ENCODE measurements at regions not wholly inside any gene's neighbourhood (a gene's known extent, or its start where the extent isn't known, plus 50 kb on each side); places are given as distances from the start of the nearest gene placed in this dataset.
"Not testable (repeated sequence)": the region's sequence is repeated elsewhere in the genome, so short reads cannot be mapped to it uniquely, and the experiment has no call there.

- DNase-seq: no peak
Measured at GRCh38 chr16:11416228-11417001, 71.2 kb downstream of the RMI2 start.

- no peak for DNase-seq
Measured at GRCh38 chr16:11417487-11417886, 72.2 kb downstream of the RMI2 start.

DNA sequence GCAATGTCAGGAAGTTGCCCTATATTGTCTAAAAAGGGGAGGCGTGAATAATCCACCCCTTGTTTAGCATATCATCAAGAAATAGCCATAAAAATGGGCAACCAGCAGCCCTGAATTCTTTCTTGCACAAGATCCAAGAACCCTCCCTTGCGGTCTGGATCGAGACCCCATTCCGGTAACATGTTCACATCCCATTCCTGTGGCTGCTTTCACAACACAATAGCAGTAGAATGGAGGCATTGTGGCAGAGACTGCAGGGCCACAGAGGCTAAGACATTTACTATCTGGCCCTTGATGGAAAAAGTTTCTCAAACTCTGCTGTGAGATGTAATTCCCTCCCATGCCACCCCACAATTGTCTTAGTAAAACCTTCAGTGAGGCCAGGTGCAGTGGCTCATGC, 73.2 kb downstream of the RMI2 start:
- DNase-seq: no peak

DNA sequence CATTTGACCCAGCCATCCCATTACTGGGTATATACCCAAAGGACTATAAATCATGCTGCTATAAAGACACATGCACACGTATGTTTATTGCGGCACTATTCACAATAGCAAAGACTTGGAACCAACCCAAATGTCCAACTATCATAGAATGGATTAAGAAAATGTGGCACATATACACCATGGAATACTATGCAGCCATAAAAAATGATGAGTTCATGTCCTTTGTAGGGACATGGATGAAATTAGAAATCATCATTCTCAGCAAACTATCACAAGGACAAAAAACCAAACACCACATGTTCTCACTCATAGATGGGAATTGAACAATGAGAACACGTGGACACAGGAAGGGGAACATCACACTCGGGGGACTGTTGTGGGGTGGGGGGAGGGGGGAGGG, 74.8 kb downstream of the RMI2 start:
- DNase-seq: not testable (repeated sequence)

DNA sequence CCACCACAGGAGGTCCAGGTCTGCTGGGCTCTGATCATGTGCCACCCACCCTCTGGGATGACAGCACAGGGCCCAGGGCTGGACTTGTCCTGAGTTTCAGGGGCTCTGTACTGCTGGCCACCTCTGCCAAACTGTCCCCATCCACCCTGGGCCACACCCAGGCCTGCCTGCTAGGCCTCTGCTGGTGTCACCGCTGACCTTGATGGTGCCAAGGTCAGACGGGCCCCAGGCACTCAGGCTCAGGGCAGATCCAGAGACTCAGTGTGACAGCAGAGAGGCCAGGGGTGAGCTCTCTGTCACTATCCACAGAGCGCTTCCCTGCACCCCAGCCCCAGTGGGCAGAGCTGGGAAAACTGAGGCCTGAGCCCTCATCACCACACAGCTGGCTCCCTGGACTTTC, 75.6 kb downstream of the RMI2 start:
- DNase-seq: no peak

- DNase-seq: no peak
Measured at GRCh38 chr16:11422381-11423314, 77.4 kb downstream of the RMI2 start.

DNA sequence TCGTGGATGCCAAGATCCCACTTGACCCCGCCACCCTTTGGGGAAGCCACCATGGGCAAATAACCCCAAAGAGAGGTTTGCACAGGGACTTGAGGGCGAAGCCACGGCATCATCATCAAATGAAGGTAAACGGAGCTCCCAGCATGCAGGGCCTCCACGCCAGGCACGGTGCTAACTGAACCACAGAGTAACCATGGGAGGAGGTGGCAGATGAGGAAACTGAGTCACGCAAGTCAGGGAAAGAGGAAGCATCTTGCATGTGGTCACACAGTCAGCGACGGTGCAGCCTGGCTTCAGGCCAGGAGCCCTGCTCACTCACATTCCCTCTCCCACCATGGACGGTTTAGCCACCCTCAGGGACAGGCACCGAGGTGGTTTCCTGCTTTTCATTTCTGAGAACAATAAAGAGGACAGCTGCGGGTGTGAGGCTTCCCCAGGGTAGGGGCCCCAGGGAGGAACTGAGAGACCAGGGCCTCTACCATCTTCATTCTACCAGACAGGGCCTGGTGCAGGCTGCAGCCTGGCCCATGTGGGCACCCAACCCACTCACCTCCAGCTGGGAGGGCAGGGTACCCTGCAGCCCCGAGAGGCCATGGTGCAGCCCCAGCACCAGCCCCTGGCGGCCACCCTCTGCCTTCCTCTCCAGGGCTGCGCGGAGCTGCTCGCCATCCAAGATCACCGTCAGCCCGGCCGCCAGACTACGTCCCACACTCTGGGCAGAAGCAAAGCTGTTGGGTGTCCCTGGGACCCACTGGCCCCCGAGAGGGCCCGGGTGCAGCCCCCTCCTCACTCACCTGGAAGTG, 78.3 kb downstream of the RMI2 start:
- no peak for DNase-seq

DNA sequence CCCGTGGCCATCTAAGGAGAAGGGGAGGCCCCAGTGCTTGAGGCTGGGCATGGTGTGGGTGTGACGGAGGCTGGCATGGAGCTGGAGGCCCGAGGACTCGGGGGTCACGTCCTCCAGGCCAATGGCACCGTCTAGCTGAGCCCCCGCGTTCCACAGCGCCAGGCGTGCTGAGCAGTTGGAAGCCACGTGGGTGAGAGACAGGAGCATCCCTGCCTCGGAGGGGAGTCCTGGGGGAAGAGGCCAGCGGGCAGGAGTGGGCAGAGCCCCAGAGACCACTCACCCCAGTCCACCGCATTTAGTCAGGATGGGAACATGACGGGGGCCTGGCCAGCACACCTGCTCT, 78.8 kb downstream of the RMI2 start:
- no peak for DNase-seq

- DNase-seq: no peak
Measured at GRCh38 chr16:11425140-11425539, 79.9 kb downstream of the RMI2 start.

DNA sequence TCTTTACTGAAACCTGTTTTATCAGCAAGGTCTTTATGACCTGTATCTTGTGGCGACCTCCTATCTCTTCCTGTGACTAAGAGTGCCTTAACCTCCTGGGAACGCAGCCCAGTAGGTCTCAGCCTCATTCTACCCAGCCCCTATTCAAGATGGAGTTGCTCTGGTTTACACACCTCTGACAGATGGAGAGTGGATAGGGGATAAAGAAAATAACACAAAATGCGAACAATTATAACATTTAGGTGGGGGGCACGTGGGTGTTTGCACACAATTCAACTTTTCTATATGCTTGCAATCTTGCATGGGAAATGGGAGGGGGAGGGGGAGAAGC, 83.3 kb downstream of the RMI2 start:
- no peak for DNase-seq

- no peak for DNase-seq
Measured at GRCh38 chr16:11429123-11429522, 83.9 kb downstream of the RMI2 start.

- no peak for DNase-seq
Measured at GRCh38 chr16:11429823-11430222, 84.6 kb downstream of the RMI2 start.

GRCh38 chr16:11430601-11431317, 85.5 kb downstream of the RMI2 start:
- DNase-seq: no peak

- no peak for DNase-seq
Measured at GRCh38 chr16:11431915-11432465, 86.7 kb downstream of the RMI2 start.

DNA sequence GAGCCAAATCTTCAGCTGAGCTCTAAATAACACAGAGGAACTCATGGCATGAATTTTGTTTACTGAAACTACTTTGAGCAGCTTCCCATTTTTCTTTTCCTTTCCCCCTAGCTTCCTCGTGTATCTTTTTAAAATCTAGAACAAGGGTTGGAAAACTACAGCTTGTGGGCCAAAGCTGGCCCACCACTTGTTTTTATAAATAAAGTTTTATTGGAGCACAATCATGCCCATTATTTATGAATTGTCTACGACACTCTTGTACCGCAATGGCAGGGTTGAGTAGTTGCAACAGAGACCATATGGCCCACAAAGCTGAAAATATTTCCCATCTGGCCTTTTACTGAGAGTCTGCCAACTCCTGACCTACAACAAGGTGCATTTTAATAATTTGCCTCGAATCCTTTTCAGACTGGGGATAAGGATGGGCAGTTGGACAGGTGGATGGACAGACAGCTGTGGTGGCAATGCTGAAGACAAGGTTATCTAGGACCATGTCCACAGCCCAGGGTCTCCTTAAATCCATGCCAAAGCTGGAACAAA, 87.7 kb downstream of the RMI2 start:
- no peak for DNase-seq

- DNase-seq: no peak
Measured at GRCh38 chr16:11435576-11435975, 90.3 kb downstream of the RMI2 start.

- no peak for DNase-seq
Measured at GRCh38 chr16:11437069-11437468, 91.8 kb downstream of the RMI2 start.

DNA sequence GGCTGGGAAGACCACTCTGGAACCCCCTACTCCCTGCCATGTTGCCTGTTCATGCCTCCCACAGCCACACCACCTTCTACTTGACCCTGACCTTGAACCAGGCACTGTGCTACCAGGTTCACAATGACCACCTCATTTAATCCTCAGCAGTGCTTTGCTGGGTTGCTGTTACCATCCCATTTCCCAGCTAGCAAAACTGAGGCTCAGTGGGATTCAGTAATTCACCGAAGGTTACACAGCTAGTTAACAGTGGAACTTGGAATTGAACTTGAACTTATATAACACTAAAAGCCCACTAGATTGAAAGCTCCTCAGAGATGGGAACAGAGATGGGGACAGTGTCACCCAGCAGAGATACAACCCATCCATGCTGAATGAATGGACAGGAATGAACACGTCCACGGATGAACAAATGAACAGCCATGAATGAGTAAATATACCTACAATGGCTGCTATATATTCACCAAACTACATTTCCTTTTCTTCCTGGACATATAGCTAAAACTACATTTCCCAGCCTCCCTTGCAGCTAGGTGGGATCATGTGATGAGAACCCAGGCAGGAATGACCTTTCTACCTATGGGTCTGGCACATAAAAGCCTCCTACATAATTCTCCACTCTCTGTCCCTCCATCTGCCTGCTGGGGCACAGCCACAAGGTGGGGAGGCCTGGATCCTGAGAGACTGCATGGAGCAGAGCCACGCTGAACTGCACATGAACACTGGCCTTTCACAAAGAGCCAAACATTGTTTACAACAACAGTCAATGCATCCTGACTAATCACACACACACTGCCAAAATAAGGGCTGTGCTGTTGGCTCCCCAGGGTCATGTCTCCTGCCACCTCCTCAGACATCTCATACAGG, 94.8 kb downstream of the RMI2 start:
- no peak for DNase-seq

DNA sequence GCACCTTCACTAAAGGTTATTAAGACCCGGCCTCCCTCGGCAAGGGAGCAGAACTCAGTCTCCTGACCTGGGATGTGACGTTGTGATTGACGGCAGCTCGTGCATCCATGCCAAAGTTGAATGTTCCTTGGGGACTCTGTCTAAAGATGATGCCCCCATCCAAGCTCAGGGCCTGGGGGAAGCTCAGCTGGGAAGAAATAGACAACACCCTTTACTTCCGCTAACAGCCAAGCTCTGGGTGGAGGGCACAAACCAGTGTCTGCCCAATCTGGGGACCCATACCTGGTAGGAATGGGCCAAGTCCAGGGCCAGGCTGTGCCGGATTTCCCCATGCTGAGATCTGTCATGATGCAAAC, 95.4 kb downstream of the RMI2 start:
- no peak for DNase-seq

DNA sequence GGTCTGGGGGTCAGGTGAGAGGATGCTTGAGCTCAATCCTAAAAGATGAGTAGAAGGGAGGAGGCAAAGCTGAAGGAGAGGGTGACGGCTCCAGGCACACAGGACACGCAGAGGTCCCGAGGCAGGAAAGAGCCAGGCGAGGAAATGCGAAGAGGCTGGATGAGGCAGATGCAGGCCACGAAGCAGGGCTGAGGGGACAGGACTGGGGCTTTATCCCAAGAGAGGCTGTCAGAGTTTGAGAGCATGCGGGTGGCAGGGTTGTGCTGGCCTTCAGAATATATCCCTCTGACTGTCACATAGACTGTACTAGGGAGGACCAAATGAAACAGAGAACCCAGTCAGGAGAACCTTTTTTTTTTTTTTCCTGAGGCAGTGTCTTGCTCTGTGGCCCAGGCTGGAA, 100.2 kb downstream of the RMI2 start:
- DNase-seq: no peak

DNA sequence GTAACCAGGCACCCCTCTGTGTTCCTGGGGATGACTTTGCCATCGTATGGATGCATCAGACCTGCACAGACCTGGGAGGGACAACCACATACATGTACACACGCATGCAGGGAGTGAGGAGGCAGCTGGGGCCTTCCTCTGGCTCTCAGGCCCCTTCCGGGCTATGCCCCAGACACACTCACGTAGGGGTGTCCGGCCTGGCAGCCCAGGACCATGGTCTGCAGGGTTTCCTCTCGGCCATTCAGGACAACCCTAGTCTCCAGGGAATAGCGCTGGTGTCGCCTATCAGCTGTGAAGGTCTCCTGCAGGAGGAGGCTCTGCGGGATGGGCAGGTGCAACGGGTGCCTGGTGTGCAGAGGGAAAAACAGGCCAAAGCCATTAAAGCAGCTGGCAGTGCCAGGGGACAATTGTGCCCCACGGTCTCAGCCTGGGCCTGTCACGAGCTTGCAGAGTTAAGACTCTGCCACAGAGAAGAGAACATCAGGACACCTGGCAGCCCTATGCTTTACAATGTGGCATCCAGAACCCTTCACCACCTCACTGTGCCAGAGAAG, 101.4 kb downstream of the RMI2 start:
- no peak for DNase-seq
